ENCODE measurements at regions not wholly inside any gene's neighbourhood (a gene's known extent, or its start where the extent isn't known, plus 50 kb on each side); places are given as distances from the start of the nearest gene placed in this dataset.

- no peak overlapping the region for H3K4me3 ChIP-seq (ENCODE audit: low read depth, low read length)
- no peak for TF ChIP-seq CTCF (IDR thresholded peaks at IDR 0.05; ENCODE audit: borderline replicate concordance, insufficient read depth, low read depth, low read length)
Measured at GRCh38 chr2:6392966-6393365, 472.7 kb downstream of the CMPK2 start.

GRCh38 chr2:6393819-6394218 is 471.9 kb downstream of the CMPK2 start:
- no peak overlapping the region for H3K4me3 ChIP-seq (ENCODE audit: low read depth, low read length)
- no peak for TF ChIP-seq CTCF (IDR thresholded peaks at IDR 0.05; ENCODE audit: borderline replicate concordance, insufficient read depth, low read depth, low read length)

- no peak overlapping the region for H3K4me3 ChIP-seq (ENCODE audit: low read depth, low read length)
- no peak for TF ChIP-seq CTCF (IDR thresholded peaks at IDR 0.05; ENCODE audit: borderline replicate concordance, insufficient read depth, low read depth, low read length)
Measured at GRCh38 chr2:6394276-6394675, 471.4 kb downstream of the CMPK2 start.

- TF ChIP-seq CTCF (IDR thresholded peaks at IDR 0.05; ENCODE audit: borderline replicate concordance, insufficient read depth, low read depth, low read length), result no peak
- H3K4me3 ChIP-seq (ENCODE audit: low read depth, low read length), result no peak overlapping the region
Measured at GRCh38 chr2:6398421-6398820, 467.3 kb downstream of the CMPK2 start.

- no peak overlapping the region for H3K4me3 ChIP-seq (ENCODE audit: low read depth, low read length)
- TF ChIP-seq CTCF (IDR thresholded peaks at IDR 0.05; ENCODE audit: borderline replicate concordance, insufficient read depth, low read depth, low read length), result no peak
Measured at GRCh38 chr2:6401301-6401700, 464.4 kb downstream of the CMPK2 start.

GRCh38 chr2:6408057-6408456 is 457.6 kb downstream of the CMPK2 start:
- no peak overlapping the region for H3K4me3 ChIP-seq (ENCODE audit: low read depth, low read length)
- TF ChIP-seq CTCF (IDR thresholded peaks at IDR 0.05; ENCODE audit: borderline replicate concordance, insufficient read depth, low read depth, low read length), result no peak

GRCh38 chr2:6410313-6410712 is 455.4 kb downstream of the CMPK2 start:
- H3K4me3 ChIP-seq (ENCODE audit: low read depth, low read length), result no peak overlapping the region
- no peak for TF ChIP-seq CTCF (IDR thresholded peaks at IDR 0.05; ENCODE audit: borderline replicate concordance, insufficient read depth, low read depth, low read length)

Data from GM12875 (cell line).